Heart right ventricle (tissue), 16 donors: ENCODE measurements at regions not wholly inside any gene's neighbourhood (a gene's known extent, or its start where the extent isn't known, plus 50 kb on each side); places are given as distances from the start of the nearest gene placed in this dataset.

Experiments
- ATAC-seq, 8 donors: fragments of 200-7000 bp; cut with Tn5 transposase; one replicate each; pipeline ENCODE4 v1.9.1; 2020; ENCODE audit warnings: mild to moderate bottlenecking in 8 of 8, moderate library complexity in 8 of 8, moderate number of reproducible peaks in 1 of 8
- DNase-seq, 2 donors: peaks; one replicate each; pipeline ENCODE4 v3.0.0-alpha.2; 2020
- H3K27ac ChIP-seq, 10 donors: fragments of 200-600 bp; sonication (generic) in 2 of 10; one replicate each; pipeline versions ENCODE4 v1.5.0 to v1.8.0; 2020 to 2022; ENCODE audit warnings: mild to moderate bottlenecking in 3 of 10
- H3K27me3 ChIP-seq, 7 donors: fragments of 200-600 bp; one replicate each; pipeline ENCODE4 v1.8.0; 2021 to 2022; ENCODE audit warnings: mild to moderate bottlenecking in 2 of 7
- H3K36me3 ChIP-seq, 9 donors: fragments of 200-600 bp; sonication (generic) in 1 of 9; one replicate each; pipeline versions ENCODE4 v1.5.0 to v1.8.0; 2020 to 2022; ENCODE audit warnings: mild to moderate bottlenecking in 2 of 9
- H3K4me1 ChIP-seq, 9 donors: fragments of 200-600 bp; sonication (generic) in 1 of 9; one replicate each; pipeline versions ENCODE4 v1.5.0 to v1.8.0; 2020 to 2022; ENCODE audit warnings: mild to moderate bottlenecking in 4 of 9
- H3K4me3 ChIP-seq, 10 donors: fragments of 200-600 bp; sonication (generic) in 2 of 10; one replicate each; pipeline versions ENCODE4 v1.5.0 to v1.8.0; 2020 to 2022; ENCODE audit warnings: mild to moderate bottlenecking in 7 of 10, moderate library complexity in 2 of 10
- H3K9me3 ChIP-seq, 11 donors: fragments of 200-600 bp in 10 of 11; sonication (generic) in 2 of 11; one replicate each; pipeline versions ENCODE4 v1.5.0 to v1.8.0; 2013 to 2022; ENCODE audit warnings: mild to moderate bottlenecking in 2 of 11, control low read depth in 1 of 11, moderate library complexity in 1 of 11
- WGBS, 2 donors: extraction: QIAGEN DNeasy Blood & Tissue Kit; methylation state at CpG; one replicate each; pipeline ENCODE4 v1.1.7; 2013; ENCODE audit warnings: inconsistent platforms in 1 of 2; 5-methylcytosine and 5-hydroxymethylcytosine counted together
- intact Hi-C, 10 donors: fragments of 100-400 bp; cut with DNase I; formaldehyde crosslinking; loops; one replicate each; pipeline versions ENCODE4 v1.11.1 to v1.14.2; 2022
- TF ChIP-seq, protein P1 (sequence below), 9 donors: fragments of 200-600 bp; sonication (generic) in 2 of 9; IDR thresholded peaks; one replicate each; pipeline versions ENCODE4 v1.5.0 to v1.8.0; 2021 to 2022; ENCODE audit warnings: antibody characterized with exemption in 9 of 9, mild to moderate bottlenecking in 5 of 9, moderate library complexity in 1 of 9
- donor health status: Arrhythmogenic right ventricular cardiomyopathy.
- donor health status: ischemic (EF 13 %, LVEDD 7.1; RV severe dilation, severe dysfunction).
- donor health status: healthy with polysubstance abuse.
- donor health status: DM: no; HTN: yes; CAD: no.
- donor health status: DM: no; HTN: no; CAD: no.
- donor health status: ischemic (EF 25% LVEDD 6.9; RV normal size, moderate dysfunction).
- donor health status: ischemic (EF 25% LVEDD 5.7; RV mildly dilated, moderate dysfunction).
- donor health status: healthy.
- donor health status: DM: yes; HTN: yes; CAD: no.
- donor health status: Ischemic cardiomyopathy.
- donor health status: ischemic (EF 35%, LVEDD 5.7; RV mildly dilated, moderate dysfunction).
- donor health status: nonischemic (EF 11% LVEDD 7.7; RV severe dilation, severe dysfunction).
- donor health status: DM: yes; HTN: yes; CAD: no.
- donor health status: PGD.
- donor health status: ischemic (EF 29% LVEDD 5.4; RV normal size, mild dysfunction).
- donor health status: nonischemic (EF 23%, LVEDD 6.1; RV moderate dilation, normal function).

DNA sequence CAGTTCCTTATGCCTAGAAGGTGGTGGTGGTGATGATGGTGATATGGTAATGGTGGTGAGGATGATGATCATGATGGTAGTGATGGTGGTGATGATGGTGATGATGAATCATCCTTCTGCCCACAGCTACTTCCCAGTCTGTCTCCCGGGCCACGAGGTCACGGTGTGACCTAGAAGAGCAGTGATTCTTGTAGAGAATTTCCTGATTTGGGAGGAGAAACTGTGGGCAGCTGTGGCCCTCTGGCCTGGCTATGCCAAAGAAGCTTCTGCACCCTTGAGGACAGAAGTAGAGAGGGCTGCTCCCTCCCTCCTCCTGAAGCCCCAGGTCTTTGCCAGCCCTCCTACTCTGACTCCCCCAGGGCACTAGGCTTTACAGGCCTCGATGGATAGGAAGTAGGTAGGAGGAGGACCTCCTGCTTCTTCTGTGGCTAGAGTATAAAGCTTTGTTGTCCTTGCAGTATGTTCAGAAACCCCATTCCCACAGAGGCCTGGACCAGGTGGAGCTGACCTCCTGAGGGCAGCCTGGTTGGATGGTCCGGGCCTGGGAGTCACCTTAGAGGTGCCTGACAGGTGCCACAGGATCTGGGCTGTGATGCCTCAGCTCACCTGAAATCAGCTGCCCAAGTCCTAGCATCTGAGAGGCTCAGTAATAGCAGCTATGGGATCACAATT, 57.9 kb upstream of the EPAS1 start:
- Histone ChIP-seq H3K27me3 (no peaks in the 10 kb centered on the region), H3K9me3 (no peaks in the 10 kb centered on the region), H3K36me3 (no peaks in the 10 kb centered on the region), H3K4me1 (peaks cover 0 to 16% (median 0%) of the 10 kb centered on the region in 9 donors), H3K4me3 (no peak overlapping the region), H3K27ac (peak overlapping the region in 1 of 10 donors; percentile 58)
- ATAC-seq (no peak), DNase-seq (no peak)
- intact Hi-C loops = loop anchor here in 2 of 10 donors (10.0 kb wide), 3 partner anchors 115 to 215 kb away; no protein-coding TSS in a partner anchor
- TF ChIP-seq, protein P1, sequence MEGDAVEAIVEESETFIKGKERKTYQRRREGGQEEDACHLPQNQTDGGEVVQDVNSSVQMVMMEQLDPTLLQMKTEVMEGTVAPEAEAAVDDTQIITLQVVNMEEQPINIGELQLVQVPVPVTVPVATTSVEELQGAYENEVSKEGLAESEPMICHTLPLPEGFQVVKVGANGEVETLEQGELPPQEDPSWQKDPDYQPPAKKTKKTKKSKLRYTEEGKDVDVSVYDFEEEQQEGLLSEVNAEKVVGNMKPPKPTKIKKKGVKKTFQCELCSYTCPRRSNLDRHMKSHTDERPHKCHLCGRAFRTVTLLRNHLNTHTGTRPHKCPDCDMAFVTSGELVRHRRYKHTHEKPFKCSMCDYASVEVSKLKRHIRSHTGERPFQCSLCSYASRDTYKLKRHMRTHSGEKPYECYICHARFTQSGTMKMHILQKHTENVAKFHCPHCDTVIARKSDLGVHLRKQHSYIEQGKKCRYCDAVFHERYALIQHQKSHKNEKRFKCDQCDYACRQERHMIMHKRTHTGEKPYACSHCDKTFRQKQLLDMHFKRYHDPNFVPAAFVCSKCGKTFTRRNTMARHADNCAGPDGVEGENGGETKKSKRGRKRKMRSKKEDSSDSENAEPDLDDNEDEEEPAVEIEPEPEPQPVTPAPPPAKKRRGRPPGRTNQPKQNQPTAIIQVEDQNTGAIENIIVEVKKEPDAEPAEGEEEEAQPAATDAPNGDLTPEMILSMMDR (IDR thresholded peaks at IDR 0.05) = no peak
- 88 to 89% methylated on average over 5 of the region's 5 CpGs for WGBS, 2 donors

DNA sequence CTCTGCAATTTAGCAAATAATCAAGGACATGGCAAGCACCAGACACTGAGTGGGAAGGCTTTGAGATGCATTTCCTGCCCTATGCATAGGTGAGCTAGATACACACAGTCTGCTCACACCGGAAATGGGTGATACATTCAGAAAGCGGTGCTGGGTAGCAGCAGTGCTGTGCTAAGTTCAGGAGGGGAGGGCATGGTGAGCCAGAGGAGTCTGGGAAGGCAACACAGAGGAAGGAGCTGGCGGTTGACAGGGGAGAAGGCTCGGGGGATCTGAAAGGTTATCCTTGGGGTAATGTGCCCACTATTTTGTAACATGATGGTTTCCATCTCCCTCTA, 57.4 kb upstream of the EPAS1 start:
- ATAC-seq (peak in 1 of 8 donors; percentile 22), DNase-seq (no peak)
- TF ChIP-seq, protein P1 (IDR thresholded peaks at IDR 0.05) = no peak
- intact Hi-C loops = loop anchor here in 2 of 10 donors (10.0 kb wide), 3 partner anchors 115 to 215 kb away; no protein-coding TSS in a partner anchor
- 90 to 91% methylated on average over 4 of the region's 4 CpGs for WGBS, 2 donors
- Histone ChIP-seq H3K36me3 (no peaks in the 10 kb centered on the region), H3K27me3 (no peaks in the 10 kb centered on the region), H3K4me3 (no peak overlapping the region), H3K27ac (peak overlapping the region in 1 of 10 donors; percentile 58), H3K4me1 (peaks cover 0 to 16% (median 0%) of the 10 kb centered on the region in 9 donors), H3K9me3 (no peaks in the 10 kb centered on the region)

DNA sequence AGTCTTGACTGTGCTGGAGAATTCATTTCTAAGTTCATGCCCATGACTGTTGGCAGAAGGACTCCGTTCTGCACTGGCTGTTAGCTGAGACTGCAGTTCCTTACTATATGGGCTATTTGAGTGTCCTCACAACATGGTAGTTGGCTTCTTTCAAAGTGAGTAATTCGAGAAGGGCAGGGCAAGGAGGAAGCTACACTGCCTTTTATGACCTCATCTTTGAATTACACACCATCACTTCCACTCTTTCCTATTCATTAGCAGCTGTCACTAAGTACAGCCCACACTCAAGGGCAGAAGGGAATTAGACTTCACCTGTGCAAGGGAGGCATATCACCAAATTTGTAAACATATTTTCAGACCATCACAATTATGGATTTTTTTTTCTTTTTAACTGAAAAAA, 55.9 kb upstream of the EPAS1 start:
- H3K4me1 ChIP-seq = peaks cover 0 to 16% (median 0%) of the 10 kb centered on the region in 9 donors
- intact Hi-C loops = no loop called here
- no peak for DNase-seq
- TF ChIP-seq, protein P1 (IDR thresholded peaks at IDR 0.05) = no peak
- no peaks in the 10 kb centered on the region for H3K9me3 ChIP-seq
- no peak overlapping the region for H3K4me3 ChIP-seq
- H3K27ac ChIP-seq = no peak overlapping the region
- 67 to 69% methylated on average over 2 of the region's 2 CpGs for WGBS, 2 donors
- ATAC-seq = peak in 1 of 8 donors; percentile 45
- no peaks in the 10 kb centered on the region for H3K27me3 ChIP-seq
- H3K36me3 ChIP-seq = no peaks in the 10 kb centered on the region

DNA sequence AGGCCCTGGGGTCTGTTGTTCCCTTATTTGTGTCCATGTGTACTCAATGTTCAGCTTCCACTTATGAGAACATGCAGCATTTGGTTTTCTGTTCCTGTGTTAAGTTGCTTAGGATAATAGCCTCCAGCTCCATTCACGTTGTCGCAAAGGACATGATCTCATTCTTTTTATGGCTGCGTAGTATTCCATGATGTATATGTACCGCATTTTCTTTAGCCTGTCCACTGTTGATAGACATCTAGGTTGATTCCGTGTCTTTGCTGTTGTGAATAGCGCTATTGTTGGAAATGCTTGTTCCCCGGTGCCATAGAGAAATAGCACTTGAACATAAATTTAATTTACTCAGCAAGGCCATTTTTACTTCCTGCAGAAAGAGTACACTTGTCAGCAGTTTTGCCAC, 51.3 kb upstream of the EPAS1 start:
- Histone ChIP-seq H3K4me1 (peaks cover 0 to 17% (median 13%) of the 10 kb centered on the region in 9 donors), H3K36me3 (no peaks in the 10 kb centered on the region), H3K27ac (no peak overlapping the region), H3K4me3 (no peak overlapping the region), H3K9me3 (peaks cover 0 to 5% (median 0%) of the 10 kb centered on the region in 11 donors), H3K27me3 (no peaks in the 10 kb centered on the region)
- ATAC-seq = no peak
- intact Hi-C loops = no loop called here
- TF ChIP-seq, protein P1 (IDR thresholded peaks at IDR 0.05) = no peak
- 99% methylated on average over 7 of the region's 7 CpGs for WGBS, 2 donors
- no peak for DNase-seq
